T-helper 2 cell (primary cell): ENCODE measurements at regions not wholly inside any gene's neighbourhood (a gene's known extent, or its start where the extent isn't known, plus 50 kb on each side); places are given as distances from the start of the nearest gene placed in this dataset.

ENCODE experiments used
- DNase-seq, 5 experiments: peaks; one replicate each; pipeline versions ENCODE4 v3.0.0 to v3.0.0-alpha.2; 2012 to 2022

GRCh38 chr4:120977435-120977997 is 55.0 kb upstream of the PRDM5 start:
- DNase-seq = peak in 1 of 5 experiments; percentile 50

GRCh38 chr4:120973207-120973606 is 50.7 kb upstream of the PRDM5 start:
- no peak for DNase-seq
